ENCODE measurements at regions not wholly inside any gene's neighbourhood (a gene's known extent, or its start where the extent isn't known, plus 50 kb on each side); places are given as distances from the start of the nearest gene placed in this dataset.

- TF ChIP-seq EP300 (IDR thresholded peaks at IDR 0.05; ENCODE audit: borderline replicate concordance), result no peak
- TF ChIP-seq TEAD4 (IDR thresholded peaks at IDR 0.05), result 0 out of 2 replicates have a peak, but pooled peaks have one; percentile 13
- TF ChIP-seq RAD21 (IDR thresholded peaks at IDR 0.05; ENCODE audit: low read depth), result no peak
Observed at GRCh38 chr1:79161077-79161476, 154.5 kb upstream of the ADGRL4 start.

- no peak for TF ChIP-seq RAD21 (IDR thresholded peaks at IDR 0.05; ENCODE audit: low read depth)
- TF ChIP-seq EP300 (IDR thresholded peaks at IDR 0.05; ENCODE audit: borderline replicate concordance), result no peak
- TF ChIP-seq TEAD4 (IDR thresholded peaks at IDR 0.05), result no peak
- no peak for TF ChIP-seq EGR1 (IDR thresholded peaks at IDR 0.05)
- no peak for TF ChIP-seq YY1 (IDR thresholded peaks at IDR 0.05; ENCODE audit: low read depth)
- no peak for TF ChIP-seq REST (IDR thresholded peaks at IDR 0.05; ENCODE audit: low read depth)
- no peak for TF ChIP-seq TAF1 (IDR thresholded peaks at IDR 0.05; ENCODE audit: low read depth)
- no peak for TF ChIP-seq NFIC (IDR thresholded peaks at IDR 0.05)
- no peak for TF ChIP-seq MAX (IDR thresholded peaks at IDR 0.05)
- TF ChIP-seq, protein P1, sequence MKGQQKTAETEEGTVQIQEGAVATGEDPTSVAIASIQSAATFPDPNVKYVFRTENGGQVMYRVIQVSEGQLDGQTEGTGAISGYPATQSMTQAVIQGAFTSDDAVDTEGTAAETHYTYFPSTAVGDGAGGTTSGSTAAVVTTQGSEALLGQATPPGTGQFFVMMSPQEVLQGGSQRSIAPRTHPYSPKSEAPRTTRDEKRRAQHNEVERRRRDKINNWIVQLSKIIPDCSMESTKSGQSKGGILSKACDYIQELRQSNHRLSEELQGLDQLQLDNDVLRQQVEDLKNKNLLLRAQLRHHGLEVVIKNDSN (IDR thresholded peaks at IDR 0.05), result no peak
- no peak for TF ChIP-seq CREB1 (IDR thresholded peaks at IDR 0.05; ENCODE audit: low read depth)
- TF ChIP-seq CEBPB (IDR thresholded peaks at IDR 0.05), result no peak
Observed at GRCh38 chr1:79155991-79156390, 149.5 kb upstream of the ADGRL4 start.

- TF ChIP-seq TAF1 (IDR thresholded peaks at IDR 0.05; ENCODE audit: low read depth) (no peak), TEAD4 (IDR thresholded peaks at IDR 0.05) (no peak), YY1 (IDR thresholded peaks at IDR 0.05; ENCODE audit: low read depth) (no peak), EGR1 (IDR thresholded peaks at IDR 0.05) (no peak), EP300 (IDR thresholded peaks at IDR 0.05; ENCODE audit: borderline replicate concordance) (no peak), CEBPB (IDR thresholded peaks at IDR 0.05) (no peak), NFIC (IDR thresholded peaks at IDR 0.05) (no peak), REST (IDR thresholded peaks at IDR 0.05; ENCODE audit: low read depth) (no peak), CREB1 (IDR thresholded peaks at IDR 0.05; ENCODE audit: low read depth) (no peak), ZBTB7A (IDR thresholded peaks at IDR 0.05; ENCODE audit: low read depth) (no peak)
Observed at GRCh38 chr1:79151006-79151796, 144.7 kb upstream of the ADGRL4 start.

GRCh38 chr1:79150576-79150975, 144.0 kb upstream of the ADGRL4 start:
- no peak for TF ChIP-seq YY1 (IDR thresholded peaks at IDR 0.05; ENCODE audit: low read depth)
- TF ChIP-seq CREB1 (IDR thresholded peaks at IDR 0.05; ENCODE audit: low read depth), result no peak
- TF ChIP-seq RAD21 (IDR thresholded peaks at IDR 0.05; ENCODE audit: low read depth), result no peak
- no peak for TF ChIP-seq TAF1 (IDR thresholded peaks at IDR 0.05; ENCODE audit: low read depth)
- TF ChIP-seq FOXM1 (IDR thresholded peaks at IDR 0.05; ENCODE audit: borderline replicate concordance, low read depth), result no peak
- TF ChIP-seq TCF12 (IDR thresholded peaks at IDR 0.05; ENCODE audit: low read depth), result no peak
- no peak for TF ChIP-seq CEBPB (IDR thresholded peaks at IDR 0.05)

DNA sequence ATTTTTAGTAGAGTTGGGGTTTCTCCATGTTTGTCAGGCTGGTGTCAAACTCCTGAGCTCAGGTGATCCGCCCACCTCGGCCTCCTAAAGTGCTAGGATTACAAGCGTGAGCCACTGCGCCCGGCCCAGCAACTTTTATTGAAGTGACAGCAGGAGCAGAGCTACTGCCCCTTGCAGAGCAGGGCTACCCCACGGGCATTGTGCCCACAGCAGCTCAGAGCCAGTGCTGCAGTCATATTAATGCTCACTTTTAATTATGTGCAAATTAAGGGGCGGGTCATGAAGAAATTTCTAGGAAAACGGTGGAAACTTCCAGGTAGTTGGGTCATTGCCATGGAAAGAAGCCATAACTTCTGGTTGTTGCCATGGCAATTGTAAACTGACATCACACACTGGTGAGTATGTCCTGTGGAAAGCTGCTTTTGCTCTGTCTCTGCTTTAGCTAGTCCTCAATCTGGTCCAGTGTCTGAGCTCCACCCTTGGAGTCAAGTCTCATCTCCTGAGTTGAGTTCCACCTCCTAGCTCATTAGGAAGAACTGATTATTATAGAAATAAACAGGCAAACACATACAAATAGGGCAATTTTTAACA, 127.3 kb upstream of the ADGRL4 start:
- TF ChIP-seq NFIC (IDR thresholded peaks at IDR 0.05) (peak; percentile 57), MAX (IDR thresholded peaks at IDR 0.05) (no peak)

DNA sequence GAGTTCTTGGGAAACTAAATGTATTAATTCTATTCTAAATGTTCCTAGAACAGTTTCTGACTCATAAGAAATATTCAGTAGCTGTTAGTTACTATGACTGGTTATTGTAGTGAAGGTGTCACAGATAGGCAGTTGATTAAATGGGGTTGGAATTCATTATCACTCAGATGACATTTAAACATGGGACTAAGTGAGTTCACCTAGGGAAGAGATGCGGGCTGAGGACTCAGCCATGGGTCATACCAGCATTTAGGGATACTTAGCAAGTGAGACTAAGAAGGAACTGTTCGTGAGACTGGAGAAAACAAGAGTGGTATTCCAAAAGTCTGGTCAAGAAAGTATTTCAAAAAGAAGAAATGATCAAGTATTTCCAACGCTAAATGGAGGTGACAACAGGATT, 125.1 kb upstream of the ADGRL4 start:
- no peak for TF ChIP-seq EP300 (IDR thresholded peaks at IDR 0.05; ENCODE audit: borderline replicate concordance)
- TF ChIP-seq TEAD4 (IDR thresholded peaks at IDR 0.05), result no peak
- no peak for TF ChIP-seq CEBPB (IDR thresholded peaks at IDR 0.05)
- no peak for TF ChIP-seq ZBTB7A (IDR thresholded peaks at IDR 0.05; ENCODE audit: low read depth)
- TF ChIP-seq TAF1 (IDR thresholded peaks at IDR 0.05; ENCODE audit: low read depth), result no peak

DNA sequence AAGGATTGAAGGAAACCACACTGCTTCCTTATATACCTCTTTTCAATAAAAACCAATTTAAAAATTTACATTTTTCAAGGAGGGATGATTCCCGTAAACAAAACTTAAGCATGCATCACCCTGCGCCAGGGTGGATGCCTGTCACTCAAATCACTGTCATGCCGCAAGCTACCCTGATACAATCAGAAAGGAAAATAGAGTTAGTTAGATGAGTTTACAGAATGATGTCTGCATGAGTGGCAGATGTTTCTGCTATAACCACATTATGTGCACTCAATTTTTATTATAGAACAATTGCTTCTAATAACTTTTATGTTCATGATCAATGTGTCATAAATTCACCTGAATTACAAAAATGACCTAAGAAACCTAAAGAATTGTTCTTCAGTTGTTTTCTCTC, 123.4 kb upstream of the ADGRL4 start:
- TF ChIP-seq TCF12 (IDR thresholded peaks at IDR 0.05; ENCODE audit: low read depth) (no peak), EP300 (IDR thresholded peaks at IDR 0.05; ENCODE audit: borderline replicate concordance) (no peak), TEAD4 (IDR thresholded peaks at IDR 0.05) (no peak), ZBTB7A (IDR thresholded peaks at IDR 0.05; ENCODE audit: low read depth) (no peak), MAX (IDR thresholded peaks at IDR 0.05) (no peak), EGR1 (IDR thresholded peaks at IDR 0.05) (no peak), FOXM1 (IDR thresholded peaks at IDR 0.05; ENCODE audit: borderline replicate concordance, low read depth) (no peak), NFIC (IDR thresholded peaks at IDR 0.05) (no peak), YY1 (IDR thresholded peaks at IDR 0.05; ENCODE audit: low read depth) (no peak), REST (IDR thresholded peaks at IDR 0.05; ENCODE audit: low read depth) (no peak), TAF1 (IDR thresholded peaks at IDR 0.05; ENCODE audit: low read depth) (no peak)
